Neural crest cell (in vitro differentiated cells): ENCODE measurements at regions not wholly inside any gene's neighbourhood (a gene's known extent, or its start where the extent isn't known, plus 50 kb on each side); places are given as distances from the start of the nearest gene placed in this dataset.
"Not testable (repeated sequence)": the region's sequence is repeated elsewhere in the genome, so short reads cannot be mapped to it uniquely, and the experiment has no call there.

ENCODE experiments used
- DNase-seq: peaks from one replicate; pipeline ENCODE4 v3.0.0; 2021; ENCODE audit warnings: low read depth, mixed read lengths, low spot score
- H3K27ac Mint-ChIP-seq: one replicate; pipeline ENCODE4 v1.8.0; 2021; ENCODE audit warnings: mild to moderate bottlenecking, mixed read lengths; ENCODE audit not compliant: unreplicated experiment
- H3K27me3 Mint-ChIP-seq: 2 replicates; pipeline ENCODE4 v1.8.0; 2021; ENCODE audit warnings: low read depth, mild to moderate bottlenecking, mixed read lengths
- H3K36me3 Mint-ChIP-seq: 2 replicates; pipeline ENCODE4 v1.8.0; 2021; ENCODE audit warnings: low read depth, mild to moderate bottlenecking, mixed read lengths
- H3K4me1 Mint-ChIP-seq: 2 replicates; pipeline ENCODE4 v1.8.0; 2021; ENCODE audit warnings: mixed read lengths
- H3K4me3 Mint-ChIP-seq: one replicate; pipeline ENCODE4 v1.8.0; 2021; ENCODE audit warnings: mild to moderate bottlenecking, mixed read lengths
- H3K9me3 Mint-ChIP-seq: 2 replicates; pipeline ENCODE4 v1.8.0; 2021; ENCODE audit warnings: mixed read lengths
- CTCF ChIP-seq: fragments of 200-600 bp; sonication (generic); conservative IDR thresholded peaks from 2 replicates; pipeline ENCODE4 v1.5.0; 2021; ENCODE audit warnings: antibody characterized with exemption, mild to moderate bottlenecking

GRCh38 chr4:158428242-158428641, 93.4 kb upstream of the RXFP1 start:
- Mint-ChIP-seq H3K27me3 (no peaks in the 10 kb centered on the region), H3K36me3 (peaks cover 2% of the 10 kb centered on the region), H3K4me3 (no peak overlapping the region), H3K9me3 (peaks cover 3% of the 10 kb centered on the region), H3K4me1 (no peaks in the 10 kb centered on the region), H3K27ac (no peak overlapping the region)
- DNase-seq, result no peak
- TF ChIP-seq CTCF, result no peak

GRCh38 chr4:158442736-158443135, 78.9 kb upstream of the RXFP1 start:
- no peaks in the 10 kb centered on the region for H3K36me3 Mint-ChIP-seq
- H3K27ac Mint-ChIP-seq, result no peak overlapping the region
- no peak overlapping the region for H3K4me3 Mint-ChIP-seq
- no peak for TF ChIP-seq CTCF
- DNase-seq, result no peak
- peaks cover 3% of the 10 kb centered on the region for H3K9me3 Mint-ChIP-seq
- peaks cover 3% of the 10 kb centered on the region for H3K27me3 Mint-ChIP-seq
- H3K4me1 Mint-ChIP-seq, result no peaks in the 10 kb centered on the region

GRCh38 chr4:158443731-158444130, 78.0 kb upstream of the RXFP1 start:
- Mint-ChIP-seq H3K27me3 (peaks cover 3% of the 10 kb centered on the region), H3K27ac (no peak overlapping the region), H3K4me3 (no peak overlapping the region), H3K4me1 (no peaks in the 10 kb centered on the region), H3K9me3 (peaks cover 3% of the 10 kb centered on the region), H3K36me3 (no peaks in the 10 kb centered on the region)
- TF ChIP-seq CTCF, result no peak
- no peak for DNase-seq

GRCh38 chr4:158444621-158445020, 77.1 kb upstream of the RXFP1 start:
- peaks cover 3% of the 10 kb centered on the region for H3K27me3 Mint-ChIP-seq
- no peak overlapping the region for H3K27ac Mint-ChIP-seq
- H3K4me3 Mint-ChIP-seq, result no peak overlapping the region
- DNase-seq, result no peak
- no peaks in the 10 kb centered on the region for H3K4me1 Mint-ChIP-seq
- H3K36me3 Mint-ChIP-seq, result no peaks in the 10 kb centered on the region
- peaks cover 2% of the 10 kb centered on the region for H3K9me3 Mint-ChIP-seq
- TF ChIP-seq CTCF, result no peak

- no peak overlapping the region for H3K4me3 Mint-ChIP-seq
- peak overlapping the region; percentile 8 for H3K27ac Mint-ChIP-seq
- H3K4me1 Mint-ChIP-seq, result no peaks in the 10 kb centered on the region
- DNase-seq, result no peak
- peaks cover 4% of the 10 kb centered on the region for H3K27me3 Mint-ChIP-seq
- H3K9me3 Mint-ChIP-seq, result no peaks in the 10 kb centered on the region
- no peaks in the 10 kb centered on the region for H3K36me3 Mint-ChIP-seq
- TF ChIP-seq CTCF, result no peak
Observed at GRCh38 chr4:158446106-158446505, 75.6 kb upstream of the RXFP1 start.

- Mint-ChIP-seq H3K36me3 (no peaks in the 10 kb centered on the region), H3K4me1 (no peaks in the 10 kb centered on the region), H3K9me3 (no peaks in the 10 kb centered on the region), H3K27me3 (peaks cover 5% of the 10 kb centered on the region), H3K27ac (no peak overlapping the region), H3K4me3 (no peak overlapping the region)
- no peak for DNase-seq
- no peak for TF ChIP-seq CTCF
Observed at GRCh38 chr4:158450741-158451140, 70.9 kb upstream of the RXFP1 start.

- H3K4me3 Mint-ChIP-seq, H3K27ac Mint-ChIP-seq, H3K4me1 Mint-ChIP-seq, H3K9me3 Mint-ChIP-seq, H3K27me3 Mint-ChIP-seq, H3K36me3 Mint-ChIP-seq, DNase-seq: not testable (repeated sequence)
Observed at GRCh38 chr4:158452116-158452515, 69.6 kb upstream of the RXFP1 start.
